SK-N-SH treated with all-trans-retinoic acid at 6 μM for 48 hours (cell line): ENCODE measurements at regions not wholly inside any gene's neighbourhood (a gene's known extent, or its start where the extent isn't known, plus 50 kb on each side); places are given as distances from the start of the nearest gene placed in this dataset.

Source experiments
- ARNTL ChIP-seq: fragments of 450-650 bp; formaldehyde crosslinking; IDR thresholded peaks from 2 replicates; pipeline ENCODE4 v1.5.0; 2020; ENCODE audit warnings: low read depth, mild to moderate bottlenecking, moderate library complexity, borderline replicate concordance
- BACH2 ChIP-seq: fragments of 250-450 bp; sonication (Bioruptor Pico); IDR thresholded peaks from 2 replicates; pipeline ENCODE4 v1.9.0; 2021; ENCODE audit warnings: mild to moderate bottlenecking, borderline replicate concordance
- CSDC2 ChIP-seq: fragments of 250-450 bp; sonication (Bioruptor Pico); IDR thresholded peaks from 2 replicates; pipeline ENCODE4 v1.5.0; 2020; ENCODE audit warnings: mild to moderate bottlenecking, moderate library complexity
- ESRRG ChIP-seq: fragments of 250-450 bp; sonication (Bioruptor Pico); IDR thresholded peaks from 2 replicates; pipeline ENCODE4 v1.6.1; 2021; ENCODE audit warnings: mild to moderate bottlenecking
- GLIS3 ChIP-seq: fragments of 250-450 bp; sonication (Bioruptor Pico); IDR thresholded peaks from 2 replicates; pipeline ENCODE4 v1.5.0; 2020; ENCODE audit warnings: mild to moderate bottlenecking, moderate library complexity
- ISL1 ChIP-seq: fragments of 250-450 bp; sonication (Bioruptor Pico); IDR thresholded peaks from 2 replicates; pipeline ENCODE4 v2.1.2; 2022; ENCODE audit warnings: mild to moderate bottlenecking, moderate library complexity
- OSR1 ChIP-seq: fragments of 250-450 bp; sonication (Bioruptor Pico); IDR thresholded peaks from 2 replicates; pipeline ENCODE4 v1.8.0; 2022; ENCODE audit warnings: moderate library complexity, mild to moderate bottlenecking, inconsistent platforms
- PPARA ChIP-seq: fragments of 250-450 bp; sonication (Bioruptor Pico); IDR thresholded peaks from 2 replicates; pipeline ENCODE4 v1.5.0; 2020; ENCODE audit warnings: mild to moderate bottlenecking, borderline replicate concordance
- RARB ChIP-seq: fragments of 250-450 bp; sonication (Bioruptor Pico); IDR thresholded peaks from 2 replicates; pipeline ENCODE4 v1.8.0; 2021; ENCODE audit warnings: mild to moderate bottlenecking, moderate library complexity
- TCF4 ChIP-seq: fragments of 250-450 bp; sonication (Bioruptor Pico); IDR thresholded peaks from 2 replicates; pipeline ENCODE4 v1.8.0; 2021; ENCODE audit warnings: mild to moderate bottlenecking, moderate library complexity, borderline replicate concordance
- ZFP30 ChIP-seq: fragments of 450-650 bp; formaldehyde crosslinking; IDR thresholded peaks from 2 replicates; pipeline ENCODE4 v1.5.0; 2022; ENCODE audit warnings: mild to moderate bottlenecking, moderate library complexity
- ZNF8 ChIP-seq: fragments of 450-650 bp; formaldehyde crosslinking; IDR thresholded peaks from 2 replicates; pipeline ENCODE4 v1.5.0; 2020; ENCODE audit warnings: mild to moderate bottlenecking, moderate library complexity
- TF ChIP-seq, protein P1 (sequence below): fragments of 250-450 bp; sonication (Bioruptor Pico); IDR thresholded peaks from 2 replicates; pipeline ENCODE4 v1.5.0; 2020; ENCODE audit warnings: mild to moderate bottlenecking, moderate library complexity
- TF ChIP-seq, protein P2 (sequence below): fragments of 250-450 bp; sonication (Bioruptor Pico); IDR thresholded peaks from 2 replicates; pipeline ENCODE4 v1.8.0; 2020; ENCODE audit warnings: mild to moderate bottlenecking, moderate library complexity, borderline replicate concordance

DNA sequence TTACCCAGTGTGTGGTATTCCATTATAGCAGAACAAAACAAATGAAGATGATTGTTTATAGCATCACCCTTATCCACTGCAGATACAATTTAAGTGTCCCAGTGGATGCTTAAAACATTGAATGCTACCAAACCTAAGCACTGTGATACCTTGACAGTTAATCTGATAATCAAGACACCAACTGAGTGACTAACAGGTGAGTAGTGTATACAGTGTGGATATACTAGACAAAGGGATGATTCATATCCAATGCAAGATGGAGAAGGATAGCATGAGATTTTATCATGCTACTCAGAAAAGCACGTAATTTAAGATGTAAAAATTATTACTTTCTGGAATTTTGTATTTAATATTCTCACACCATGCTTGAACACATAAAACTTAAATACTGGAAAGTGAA, 1449.0 kb downstream of the OTOL1 start:
- TF ChIP-seq GLIS3 (CRISPR knock-in tag) (no peak), ZFP30 (no peak), ESRRG (CRISPR knock-in tag) (no peak), ARNTL (CRISPR knock-in tag) (no peak), PPARA (no peak), CSDC2 (CRISPR knock-in tag) (no peak), BACH2 (CRISPR knock-in tag) (no peak), ZNF8 (CRISPR knock-in tag) (no peak), RARB (CRISPR knock-in tag) (no peak), OSR1 (CRISPR knock-in tag) (no peak), TCF4 (no peak), ISL1 (no peak)
- TF ChIP-seq, protein P1, sequence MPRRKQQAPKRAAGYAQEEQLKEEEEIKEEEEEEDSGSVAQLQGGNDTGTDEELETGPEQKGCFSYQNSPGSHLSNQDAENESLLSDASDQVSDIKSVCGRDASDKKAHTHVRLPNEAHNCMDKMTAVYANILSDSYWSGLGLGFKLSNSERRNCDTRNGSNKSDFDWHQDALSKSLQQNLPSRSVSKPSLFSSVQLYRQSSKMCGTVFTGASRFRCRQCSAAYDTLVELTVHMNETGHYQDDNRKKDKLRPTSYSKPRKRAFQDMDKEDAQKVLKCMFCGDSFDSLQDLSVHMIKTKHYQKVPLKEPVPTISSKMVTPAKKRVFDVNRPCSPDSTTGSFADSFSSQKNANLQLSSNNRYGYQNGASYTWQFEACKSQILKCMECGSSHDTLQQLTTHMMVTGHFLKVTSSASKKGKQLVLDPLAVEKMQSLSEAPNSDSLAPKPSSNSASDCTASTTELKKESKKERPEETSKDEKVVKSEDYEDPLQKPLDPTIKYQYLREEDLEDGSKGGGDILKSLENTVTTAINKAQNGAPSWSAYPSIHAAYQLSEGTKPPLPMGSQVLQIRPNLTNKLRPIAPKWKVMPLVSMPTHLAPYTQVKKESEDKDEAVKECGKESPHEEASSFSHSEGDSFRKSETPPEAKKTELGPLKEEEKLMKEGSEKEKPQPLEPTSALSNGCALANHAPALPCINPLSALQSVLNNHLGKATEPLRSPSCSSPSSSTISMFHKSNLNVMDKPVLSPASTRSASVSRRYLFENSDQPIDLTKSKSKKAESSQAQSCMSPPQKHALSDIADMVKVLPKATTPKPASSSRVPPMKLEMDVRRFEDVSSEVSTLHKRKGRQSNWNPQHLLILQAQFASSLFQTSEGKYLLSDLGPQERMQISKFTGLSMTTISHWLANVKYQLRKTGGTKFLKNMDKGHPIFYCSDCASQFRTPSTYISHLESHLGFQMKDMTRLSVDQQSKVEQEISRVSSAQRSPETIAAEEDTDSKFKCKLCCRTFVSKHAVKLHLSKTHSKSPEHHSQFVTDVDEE (CRISPR knock-in tag) = no peak
- TF ChIP-seq, protein P2, sequence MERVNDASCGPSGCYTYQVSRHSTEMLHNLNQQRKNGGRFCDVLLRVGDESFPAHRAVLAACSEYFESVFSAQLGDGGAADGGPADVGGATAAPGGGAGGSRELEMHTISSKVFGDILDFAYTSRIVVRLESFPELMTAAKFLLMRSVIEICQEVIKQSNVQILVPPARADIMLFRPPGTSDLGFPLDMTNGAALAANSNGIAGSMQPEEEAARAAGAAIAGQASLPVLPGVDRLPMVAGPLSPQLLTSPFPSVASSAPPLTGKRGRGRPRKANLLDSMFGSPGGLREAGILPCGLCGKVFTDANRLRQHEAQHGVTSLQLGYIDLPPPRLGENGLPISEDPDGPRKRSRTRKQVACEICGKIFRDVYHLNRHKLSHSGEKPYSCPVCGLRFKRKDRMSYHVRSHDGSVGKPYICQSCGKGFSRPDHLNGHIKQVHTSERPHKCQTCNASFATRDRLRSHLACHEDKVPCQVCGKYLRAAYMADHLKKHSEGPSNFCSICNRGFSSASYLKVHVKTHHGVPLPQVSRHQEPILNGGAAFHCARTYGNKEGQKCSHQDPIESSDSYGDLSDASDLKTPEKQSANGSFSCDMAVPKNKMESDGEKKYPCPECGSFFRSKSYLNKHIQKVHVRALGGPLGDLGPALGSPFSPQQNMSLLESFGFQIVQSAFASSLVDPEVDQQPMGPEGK (CRISPR knock-in tag) = no peak
